Type B pancreatic cell (in vitro differentiated cells): ENCODE measurements at regions not wholly inside any gene's neighbourhood (a gene's known extent, or its start where the extent isn't known, plus 50 kb on each side); places are given as distances from the start of the nearest gene placed in this dataset.

Experiments used
- DNase-seq: peaks from one replicate; pipeline ENCODE4 v3.0.0; 2021; ENCODE audit warnings: mixed read lengths; ENCODE audit not compliant: unreplicated experiment; ENCODE audit errors: extremely low spot score
- H3K27ac Mint-ChIP-seq: 2 replicates; pipeline ENCODE4 v1.8.0; 2021; ENCODE audit warnings: mild to moderate bottlenecking, mixed read lengths
- H3K27me3 Mint-ChIP-seq: 2 replicates; pipeline ENCODE4 v1.8.0; 2021; ENCODE audit warnings: mixed read lengths
- H3K36me3 Mint-ChIP-seq: 2 replicates; pipeline ENCODE4 v1.8.0; 2021; ENCODE audit warnings: mixed read lengths
- H3K4me1 Mint-ChIP-seq: one replicate; pipeline ENCODE4 v1.8.0; 2021; ENCODE audit warnings: mixed read lengths; ENCODE audit not compliant: unreplicated experiment
- H3K4me3 Mint-ChIP-seq: 2 replicates; pipeline ENCODE4 v1.8.0; 2021; ENCODE audit warnings: mild to moderate bottlenecking, mixed read lengths
- H3K9me3 Mint-ChIP-seq: 2 replicates; pipeline ENCODE4 v1.8.0; 2021; ENCODE audit warnings: mixed read lengths
- CTCF ChIP-seq: fragments of 200-600 bp; sonication (generic); conservative IDR thresholded peaks from 2 replicates; pipeline ENCODE4 v1.5.0; 2021; ENCODE audit warnings: antibody characterized with exemption, mild to moderate bottlenecking

GRCh38 chr13:80591976-80592740 is 251.2 kb upstream of the SPRY2 start:
- no peaks in the 10 kb centered on the region for H3K36me3 Mint-ChIP-seq

GRCh38 chr13:80590551-80590950 is 249.6 kb upstream of the SPRY2 start:
- Mint-ChIP-seq H3K27me3 (no peaks in the 10 kb centered on the region), H3K27ac (no peak overlapping the region), H3K4me3 (no peak overlapping the region), H3K9me3 (no peaks in the 10 kb centered on the region), H3K36me3 (no peaks in the 10 kb centered on the region), H3K4me1 (no peaks in the 10 kb centered on the region)
- TF ChIP-seq CTCF = no peak
- DNase-seq = no peak

More at GRCh38 chr13:80591976-80592740, 251.2 kb upstream of the SPRY2 start:
- DNase-seq = no peak
- Mint-ChIP-seq H3K27ac (no peak overlapping the region), H3K4me3 (no peak overlapping the region), H3K9me3 (no peaks in the 10 kb centered on the region), H3K27me3 (no peaks in the 10 kb centered on the region), H3K4me1 (no peaks in the 10 kb centered on the region)
- no peak for TF ChIP-seq CTCF

DNA sequence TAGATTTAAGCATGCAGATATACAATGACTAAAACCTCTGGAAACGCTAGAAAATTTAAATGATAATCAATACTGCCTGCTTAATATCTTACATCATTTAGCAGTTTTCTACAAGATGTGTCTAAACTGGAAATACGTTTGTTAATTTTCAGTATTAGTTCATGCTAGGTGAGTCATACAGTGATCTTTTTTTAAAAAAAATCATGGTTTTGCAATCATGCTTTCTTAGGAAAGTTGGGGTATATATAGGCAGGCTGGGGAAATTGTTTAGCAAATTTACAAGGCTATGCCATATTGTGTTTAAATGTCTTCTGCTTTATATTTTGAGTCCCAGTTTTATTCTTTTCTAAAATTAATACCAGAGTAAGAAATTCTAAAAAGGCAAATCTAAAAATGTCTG is 245.4 kb upstream of the SPRY2 start:
- Mint-ChIP-seq H3K27ac (no peak overlapping the region), H3K4me1 (no peaks in the 10 kb centered on the region), H3K36me3 (no peaks in the 10 kb centered on the region), H3K9me3 (peaks cover 4% of the 10 kb centered on the region), H3K27me3 (no peaks in the 10 kb centered on the region), H3K4me3 (no peak overlapping the region)
- no peak for TF ChIP-seq CTCF
- DNase-seq = no peak

GRCh38 chr13:80585531-80585930 is 244.6 kb upstream of the SPRY2 start:
- no peak overlapping the region for H3K4me3 Mint-ChIP-seq
- no peaks in the 10 kb centered on the region for H3K27me3 Mint-ChIP-seq
- no peaks in the 10 kb centered on the region for H3K4me1 Mint-ChIP-seq
- TF ChIP-seq CTCF = no peak
- H3K36me3 Mint-ChIP-seq = no peaks in the 10 kb centered on the region
- H3K27ac Mint-ChIP-seq = no peak overlapping the region
- H3K9me3 Mint-ChIP-seq = peaks cover 11% of the 10 kb centered on the region
- no peak for DNase-seq

DNA sequence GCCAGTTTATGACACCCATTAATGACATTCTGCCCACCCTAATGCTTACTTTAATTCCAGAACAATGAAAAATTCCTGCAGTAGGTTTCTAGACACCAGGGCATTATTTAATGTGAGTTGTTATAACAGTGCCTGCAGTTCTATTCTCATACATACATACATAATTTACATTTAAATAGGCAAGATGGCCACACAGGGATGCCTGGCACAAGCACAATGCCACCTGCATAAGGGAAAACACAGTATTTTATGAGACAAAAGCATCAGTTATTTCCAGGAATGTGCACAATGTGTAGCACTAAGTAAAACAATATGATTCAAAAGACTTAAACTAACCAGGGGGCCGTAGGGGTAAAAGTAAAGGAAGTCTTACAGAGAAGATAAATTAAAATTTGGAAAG is 243.9 kb upstream of the SPRY2 start:
- TF ChIP-seq CTCF = no peak
- no peak overlapping the region for H3K27ac Mint-ChIP-seq

More for the DNA sequence above, 243.9 kb upstream of the SPRY2 start:
- H3K4me3 Mint-ChIP-seq = no peak overlapping the region
- peaks cover 11% of the 10 kb centered on the region for H3K9me3 Mint-ChIP-seq
- no peaks in the 10 kb centered on the region for H3K4me1 Mint-ChIP-seq
- no peaks in the 10 kb centered on the region for H3K27me3 Mint-ChIP-seq
- H3K36me3 Mint-ChIP-seq = no peaks in the 10 kb centered on the region
- no peak for DNase-seq
